Esophagus muscularis mucosa (tissue), 3 donors: ENCODE measurements at regions not wholly inside any gene's neighbourhood (a gene's known extent, or its start where the extent isn't known, plus 50 kb on each side); places are given as distances from the start of the nearest gene placed in this dataset.

Source experiments
- CTCF ChIP-seq, 3 experiments: fragments of 200-600 bp in 2 of 3; fragments of 450-650 bp in 1 of 3; sonication (generic) in 2 of 3; IDR thresholded peaks; one replicate each; pipeline ENCODE4 v1.5.1; 2017 to 2019; ENCODE audit warnings: antibody characterized with exemption in 3 of 3, mild to moderate bottlenecking in 2 of 3, moderate library complexity in 1 of 3
- POLR2A ChIP-seq: fragments of 450-650 bp; IDR thresholded peaks from one replicate; pipeline ENCODE4 v1.6.1; 2017; ENCODE audit warnings: antibody characterized with exemption, moderate library complexity, mild to moderate bottlenecking, low read depth

- no peak for TF ChIP-seq POLR2A
- TF ChIP-seq CTCF (IDR thresholded peaks at IDR 0.05): no peak
These were observed 281.5 kb downstream of the HTR1B start for GRCh38 chr6:77181749-77182148.
